PFSK-1 (cell line): ENCODE measurements at regions not wholly inside any gene's neighbourhood (a gene's known extent, or its start where the extent isn't known, plus 50 kb on each side); places are given as distances from the start of the nearest gene placed in this dataset.

Experiments
- FOXP2 ChIP-seq: optimal IDR thresholded peaks from 2 replicates; pipeline ENCODE3; 2011; ENCODE audit warnings: borderline replicate concordance, control low read depth, inconsistent platforms; ENCODE audit not compliant: insufficient read depth; ENCODE audit errors: extremely low read length, extremely low read depth
- POLR2AphosphoS5 ChIP-seq: IDR thresholded peaks from 2 replicates; pipeline ENCODE4 v1.6.1; 2012; ENCODE audit warnings: low read depth, mild to moderate bottlenecking, control low read depth, low read length, moderate library complexity
- REST ChIP-seq, 2 experiments: IDR thresholded peaks; 2 replicates each; pipeline versions ENCODE4 v1.6.1 to v1.8.0; 2011 to 2012; ENCODE audit warnings: low read depth in 2 of 2, low read length in 2 of 2, control low read depth in 1 of 2, inconsistent platforms in 1 of 2, mild to moderate bottlenecking in 1 of 2, moderate library complexity in 1 of 2; ENCODE audit not compliant: insufficient read depth in 1 of 2
- SIN3A ChIP-seq: IDR thresholded peaks from 2 replicates; pipeline ENCODE4 v1.6.1; 2012; ENCODE audit warnings: mild to moderate bottlenecking, low read length, moderate library complexity, borderline replicate concordance; ENCODE audit not compliant: insufficient read depth
- TAF1 ChIP-seq: IDR thresholded peaks from 2 replicates; pipeline ENCODE4 v1.6.1; 2012; ENCODE audit warnings: low read length, control low read depth, borderline replicate concordance; ENCODE audit not compliant: insufficient read depth

- TF ChIP-seq REST (IDR thresholded peaks at IDR 0.05; ENCODE audit: insufficient read depth in 1 of 2, low read depth in 2 of 2, low read length in 2 of 2) (no peak), SIN3A (no peak), TAF1 (no peak), FOXP2 (no peak), POLR2AphosphoS5 (no peak)
These were observed 95.5 kb upstream of the ATP6AP2 start for GRCh38 chrX:40485102-40485826.

- no peak for TF ChIP-seq FOXP2
- TF ChIP-seq POLR2AphosphoS5 = no peak
- no peak for TF ChIP-seq REST (IDR thresholded peaks at IDR 0.05; ENCODE audit: insufficient read depth in 1 of 2, low read depth in 2 of 2, low read length in 2 of 2)
- no peak for TF ChIP-seq TAF1
- no peak for TF ChIP-seq SIN3A
These were observed 96.2 kb upstream of the ATP6AP2 start for GRCh38 chrX:40484408-40485091.

GRCh38 chrX:40483502-40483901, 97.3 kb upstream of the ATP6AP2 start:
- TF ChIP-seq SIN3A = no peak
- TF ChIP-seq POLR2AphosphoS5 = no peak
- TF ChIP-seq FOXP2 = no peak
- TF ChIP-seq TAF1 = no peak
- no peak for TF ChIP-seq REST (IDR thresholded peaks at IDR 0.05; ENCODE audit: insufficient read depth in 1 of 2, low read depth in 2 of 2, low read length in 2 of 2)

GRCh38 chrX:40479777-40480318, 100.9 kb upstream of the ATP6AP2 start:
- TF ChIP-seq TAF1 (no peak), FOXP2 (no peak), REST (IDR thresholded peaks at IDR 0.05; ENCODE audit: insufficient read depth in 1 of 2, low read depth in 2 of 2, low read length in 2 of 2) (no peak), SIN3A (no peak), POLR2AphosphoS5 (no peak)
